Hepatocyte (in vitro differentiated cells): ENCODE measurements at regions not wholly inside any gene's neighbourhood (a gene's known extent, or its start where the extent isn't known, plus 50 kb on each side); places are given as distances from the start of the nearest gene placed in this dataset.

Experiments used
- DNase-seq: peaks from one replicate; pipeline ENCODE4 v3.0.0-alpha.2; 2016; ENCODE audit warnings: low spot score
- H2AFZ ChIP-seq: fragments of 200-600 bp; sonication (generic); 2 replicates; pipeline ENCODE4 v1.6.0; 2016; ENCODE audit warnings: antibody characterized with exemption, mild to moderate bottlenecking
- H3K27ac ChIP-seq: fragments of 200-600 bp; sonication (generic); 2 replicates; pipeline ENCODE4 v1.5.1; 2016; ENCODE audit warnings: mild to moderate bottlenecking
- H3K27me3 ChIP-seq: fragments of 200-600 bp; sonication (generic); 2 replicates; pipeline ENCODE4 v1.6.1; 2016
- H3K36me3 ChIP-seq: fragments of 200-600 bp; sonication (generic); replicated peaks from 2 replicates; pipeline ENCODE4 v1.5.1; 2016; ENCODE audit warnings: low read depth; ENCODE audit not compliant: insufficient read depth
- H3K4me1 ChIP-seq: fragments of 200-600 bp; sonication (generic); 2 replicates; pipeline ENCODE4 v1.5.1; 2016; ENCODE audit warnings: mild to moderate bottlenecking, moderate library complexity; ENCODE audit not compliant: insufficient read depth
- H3K4me2 ChIP-seq: fragments of 200-600 bp; sonication (generic); 2 replicates; pipeline ENCODE4 v1.6.0; 2016
- H3K4me3 ChIP-seq: fragments of 200-600 bp; sonication (generic); 2 replicates; pipeline ENCODE4 v1.5.1; 2016; ENCODE audit warnings: mild to moderate bottlenecking
- H3K79me2 ChIP-seq: fragments of 200-600 bp; sonication (generic); 2 replicates; pipeline ENCODE4 v1.6.0; 2017; ENCODE audit warnings: mild to moderate bottlenecking
- H3K9me2 ChIP-seq: fragments of 200-600 bp; sonication (generic); replicated peaks from 2 replicates; pipeline ENCODE4 v1.6.0; 2017; ENCODE audit warnings: mild to moderate bottlenecking; ENCODE audit not compliant: insufficient read depth
- H3K9me3 ChIP-seq: fragments of 200-600 bp; sonication (generic); 2 replicates; pipeline ENCODE4 v1.5.1; 2016; ENCODE audit warnings: low read depth, mild to moderate bottlenecking
- H4K20me1 ChIP-seq: fragments of 200-600 bp; sonication (generic); 2 replicates; pipeline ENCODE4 v1.6.0; 2016; ENCODE audit warnings: mild to moderate bottlenecking; ENCODE audit not compliant: insufficient read depth, poor library complexity, severe bottlenecking
- CTCF ChIP-seq: fragments of 200-600 bp; sonication (generic); IDR thresholded peaks from 2 replicates; pipeline ENCODE4 v1.5.1; 2016; ENCODE audit warnings: antibody characterized with exemption, mild to moderate bottlenecking; ENCODE audit not compliant: poor library complexity
- EZH2 ChIP-seq: fragments of 200-600 bp; sonication (generic); IDR thresholded peaks from 2 replicates; pipeline ENCODE4 v1.6.1; 2016; ENCODE audit warnings: antibody characterized with exemption, mild to moderate bottlenecking, borderline replicate concordance
- EZH2phosphoT487 ChIP-seq: fragments of 200-600 bp; sonication (generic); IDR thresholded peaks from one replicate; pipeline ENCODE4 v1.6.1; 2018; ENCODE audit warnings: antibody characterized with exemption, mild to moderate bottlenecking, low read depth, moderate library complexity; ENCODE audit not compliant: unreplicated experiment, severe bottlenecking
- WGBS: methylation state at CpG from one replicate; pipeline ENCODE4 v1.1.6; 2016; ENCODE audit warnings: low lambda C conversion rate; ENCODE audit errors: missing lambda C conversion rate; 5-methylcytosine and 5-hydroxymethylcytosine counted together

GRCh38 chr7:18390535-18390907 lies 105.0 kb upstream of the HDAC9 start:
- H3K27me3 ChIP-seq = no peaks in the 10 kb centered on the region
- H3K79me2 ChIP-seq = no peaks in the 10 kb centered on the region
- 84% methylated on average over 3 of the region's 3 CpGs for WGBS
- no peaks in the 10 kb centered on the region for H3K9me2 ChIP-seq
- DNase-seq = no peak
- no peaks in the 10 kb centered on the region for H4K20me1 ChIP-seq
- H3K27ac ChIP-seq = peak overlapping the region; percentile 55
- H3K4me2 ChIP-seq = peak overlapping the region; percentile 10
- no peaks in the 10 kb centered on the region for H3K9me3 ChIP-seq
- no peak for TF ChIP-seq CTCF
- TF ChIP-seq EZH2phosphoT487 = no peak
- no peak for TF ChIP-seq EZH2
- H2AFZ ChIP-seq = no peak overlapping the region
- no peaks in the 10 kb centered on the region for H3K36me3 ChIP-seq
- no peak overlapping the region for H3K4me3 ChIP-seq
- peaks cover 7% of the 10 kb centered on the region for H3K4me1 ChIP-seq

- Histone ChIP-seq H2AFZ (no peak overlapping the region), H3K4me1 (peaks cover 7% of the 10 kb centered on the region), H3K4me2 (no peak overlapping the region), H3K27ac (peak overlapping the region; percentile 32), H4K20me1 (no peaks in the 10 kb centered on the region), H3K9me2 (no peaks in the 10 kb centered on the region), H3K4me3 (no peak overlapping the region), H3K36me3 (no peaks in the 10 kb centered on the region), H3K27me3 (no peaks in the 10 kb centered on the region), H3K79me2 (no peaks in the 10 kb centered on the region), H3K9me3 (no peaks in the 10 kb centered on the region)
- WGBS = 64% methylated on average over 4 of the region's 4 CpGs
- TF ChIP-seq CTCF = no peak
- TF ChIP-seq EZH2 = no peak
- no peak for TF ChIP-seq EZH2phosphoT487
- DNase-seq = no peak
Measured at GRCh38 chr7:18393465-18394118, 102.0 kb upstream of the HDAC9 start.

- Histone ChIP-seq H3K4me2 (no peak overlapping the region), H2AFZ (no peak overlapping the region), H3K27me3 (no peaks in the 10 kb centered on the region), H4K20me1 (no peaks in the 10 kb centered on the region), H3K79me2 (no peaks in the 10 kb centered on the region), H3K36me3 (no peaks in the 10 kb centered on the region), H3K27ac (no peak overlapping the region), H3K4me3 (no peak overlapping the region), H3K4me1 (peaks cover 3% of the 10 kb centered on the region), H3K9me2 (no peaks in the 10 kb centered on the region), H3K9me3 (no peaks in the 10 kb centered on the region)
- no peak for DNase-seq
- WGBS = 79% methylated on average over 1 of the region's 1 CpG
- TF ChIP-seq EZH2phosphoT487 (no peak), EZH2 (no peak), CTCF (no peak)
Measured at GRCh38 chr7:18395868-18396267, 99.7 kb upstream of the HDAC9 start.
